HG03135 (cell line): ENCODE measurements at regions not wholly inside any gene's neighbourhood (a gene's known extent, or its start where the extent isn't known, plus 50 kb on each side); places are given as distances from the start of the nearest gene placed in this dataset.

Experiments
- ATAC-seq: cut with Tn5 transposase; IDR thresholded peaks from one replicate; pipeline ENCODE4 v1.9.1; 2021; ENCODE audit warnings: mild to moderate bottlenecking, moderate library complexity; ENCODE audit not compliant: unreplicated experiment

DNA sequence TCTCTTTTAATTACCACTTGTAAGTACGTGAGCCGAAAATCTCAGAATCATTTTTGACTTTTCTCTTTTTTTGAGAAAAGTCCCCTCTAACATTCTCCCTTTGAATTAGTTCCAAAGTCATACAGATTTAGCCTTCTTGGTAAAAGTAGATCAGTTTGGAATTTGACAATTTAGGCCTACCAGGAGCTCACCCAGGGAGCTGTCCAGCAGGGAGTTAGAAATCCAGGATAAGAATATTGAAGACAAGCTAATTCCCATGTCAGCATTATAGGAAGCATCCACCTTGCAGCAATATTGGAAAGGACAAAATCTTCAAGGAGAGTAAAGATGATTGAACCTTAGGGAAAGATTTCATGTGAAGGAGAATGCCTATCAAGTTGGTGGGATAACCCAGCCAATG lies 352.2 kb upstream of the CPEB2 start:
- no peak for ATAC-seq

DNA sequence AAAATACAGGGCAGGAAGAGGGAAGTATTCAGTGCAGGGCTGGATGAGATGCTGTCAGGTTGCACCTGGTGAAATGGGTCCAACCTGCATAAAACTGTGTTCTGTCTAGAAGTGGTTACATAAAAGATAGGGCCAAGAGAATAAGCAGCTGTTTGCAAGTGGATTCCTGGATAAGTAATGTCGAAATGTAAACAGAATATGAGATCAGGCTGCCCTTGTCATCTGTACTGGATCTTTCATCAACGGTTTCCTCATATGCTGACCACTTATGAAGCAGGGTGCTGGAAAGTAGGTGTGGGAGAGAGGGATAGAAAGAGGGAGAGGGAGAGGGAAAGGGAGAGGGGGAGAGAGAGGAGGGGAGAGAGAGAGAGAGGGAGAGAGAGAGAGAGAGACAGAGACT lies 349.8 kb upstream of the CPEB2 start:
- ATAC-seq: no peak

DNA sequence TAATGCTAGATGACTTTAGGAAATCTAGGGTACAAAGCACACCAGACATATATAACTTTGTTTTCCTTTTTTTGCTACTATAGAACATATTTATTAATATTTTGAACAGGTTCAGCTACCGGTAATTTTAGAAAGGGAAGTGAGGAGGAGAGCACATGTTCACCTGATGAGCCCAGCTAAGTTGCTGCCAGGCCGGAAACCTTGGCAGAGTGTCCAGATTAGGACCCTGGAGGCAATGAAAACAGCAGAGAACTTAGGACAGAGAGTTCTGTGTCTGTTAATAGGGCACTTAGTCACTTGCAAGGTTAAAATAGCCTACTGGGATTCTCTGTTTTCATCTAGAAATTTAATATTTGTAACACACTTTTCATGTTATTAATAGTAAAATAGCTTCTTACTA lies 348.9 kb upstream of the CPEB2 start:
- no peak for ATAC-seq

DNA sequence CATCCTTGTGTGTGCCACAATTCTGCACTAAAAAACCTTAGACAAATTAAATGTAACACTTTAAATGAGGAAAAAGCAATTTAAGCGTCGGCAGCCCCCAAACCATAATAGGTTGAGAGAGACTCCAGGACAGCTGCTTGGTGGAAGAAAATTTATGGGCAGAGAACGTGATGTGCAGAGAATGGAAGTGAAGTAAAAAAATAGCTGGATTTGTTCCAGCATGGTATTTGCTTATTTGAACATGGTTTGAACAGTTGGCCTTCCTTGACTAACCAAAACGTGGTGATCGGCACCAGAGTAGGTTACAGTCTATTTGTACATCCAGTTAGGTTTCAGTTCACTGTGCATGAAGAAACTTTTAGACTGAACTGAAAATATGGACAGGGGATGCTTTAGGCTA lies 343.0 kb upstream of the CPEB2 start:
- ATAC-seq: no peak

DNA sequence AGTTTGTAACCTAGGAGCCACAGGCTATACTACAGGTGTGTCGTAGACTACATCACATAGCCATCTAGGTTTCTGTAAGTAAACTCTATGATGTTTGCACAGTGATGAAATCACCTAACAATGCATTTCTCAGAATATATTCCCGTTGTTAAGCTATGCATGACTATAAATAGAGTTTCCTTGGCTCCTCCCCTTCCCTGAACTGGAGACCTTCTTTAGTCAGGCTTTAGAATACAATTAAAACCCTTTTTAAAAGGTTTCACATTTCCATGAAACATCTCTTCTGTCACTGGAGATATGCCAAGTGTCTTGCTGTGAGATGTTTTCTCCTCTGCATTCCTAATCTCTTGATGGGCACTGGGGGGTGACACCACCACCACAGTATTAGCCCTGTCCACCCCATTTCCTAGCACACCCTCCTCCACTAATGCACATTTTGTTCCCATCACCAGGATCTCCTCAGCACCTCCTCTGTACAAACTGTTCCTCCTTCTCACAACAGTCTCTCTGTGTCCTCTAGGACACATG lies 334.6 kb upstream of the CPEB2 start:
- ATAC-seq: no peak

DNA sequence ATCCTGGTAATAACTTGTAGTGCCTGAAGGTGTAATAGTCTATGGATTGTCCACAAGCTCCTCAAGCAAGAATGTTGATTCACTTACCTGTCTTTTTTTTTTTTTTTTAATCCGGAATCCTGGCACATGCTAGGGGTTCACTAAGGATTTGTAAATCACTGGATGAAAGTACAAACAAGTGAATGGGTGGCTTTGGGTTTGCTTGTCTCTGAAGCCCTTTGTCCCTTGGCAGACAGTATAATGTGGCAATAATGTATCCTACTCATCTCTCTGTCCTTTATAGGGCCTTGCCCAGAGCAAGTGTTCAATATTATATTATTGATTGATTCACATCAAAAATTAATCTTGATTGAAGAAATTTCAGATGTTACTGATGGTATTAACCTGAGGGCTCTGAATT lies 334.0 kb upstream of the CPEB2 start:
- no peak for ATAC-seq

DNA sequence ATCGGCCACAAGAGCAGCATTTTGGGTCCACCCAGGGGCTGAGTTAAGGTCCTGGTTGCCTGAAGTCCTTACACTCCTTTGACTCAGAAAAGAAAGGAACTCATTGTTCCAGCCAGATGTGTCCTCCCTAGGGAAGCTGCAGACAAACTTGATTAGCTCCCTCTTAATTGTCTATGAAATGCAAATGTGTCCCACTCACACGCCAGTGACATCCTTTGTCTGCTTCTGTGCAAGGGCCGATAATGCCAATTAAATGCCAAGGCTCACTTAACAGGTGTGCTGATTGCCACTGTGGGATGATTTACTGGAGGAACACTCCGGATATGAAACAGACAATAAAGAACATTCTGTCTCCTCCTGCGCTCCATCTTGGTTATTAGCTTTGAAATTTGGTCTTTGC lies 332.9 kb upstream of the CPEB2 start:
- ATAC-seq: no peak

DNA sequence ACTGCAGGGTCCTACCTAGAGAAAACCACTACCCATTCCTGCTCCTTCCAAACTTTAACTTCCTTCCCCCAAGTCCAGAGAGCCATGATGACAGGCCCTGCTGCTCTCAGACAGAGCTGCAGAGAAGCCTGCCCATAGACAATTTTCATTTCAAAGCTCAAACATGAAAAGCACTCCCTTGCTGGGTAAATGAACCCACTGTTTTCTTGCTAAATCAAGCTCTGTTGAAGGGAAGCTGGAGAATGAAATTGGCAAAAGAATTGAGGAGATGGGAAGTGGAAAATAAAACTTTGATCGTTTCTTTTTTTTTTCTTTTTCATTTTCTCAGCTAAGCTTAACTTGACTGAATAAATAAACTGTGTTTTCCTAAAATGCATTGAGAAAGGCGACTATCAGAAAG lies 331.1 kb upstream of the CPEB2 start:
- no peak for ATAC-seq

DNA sequence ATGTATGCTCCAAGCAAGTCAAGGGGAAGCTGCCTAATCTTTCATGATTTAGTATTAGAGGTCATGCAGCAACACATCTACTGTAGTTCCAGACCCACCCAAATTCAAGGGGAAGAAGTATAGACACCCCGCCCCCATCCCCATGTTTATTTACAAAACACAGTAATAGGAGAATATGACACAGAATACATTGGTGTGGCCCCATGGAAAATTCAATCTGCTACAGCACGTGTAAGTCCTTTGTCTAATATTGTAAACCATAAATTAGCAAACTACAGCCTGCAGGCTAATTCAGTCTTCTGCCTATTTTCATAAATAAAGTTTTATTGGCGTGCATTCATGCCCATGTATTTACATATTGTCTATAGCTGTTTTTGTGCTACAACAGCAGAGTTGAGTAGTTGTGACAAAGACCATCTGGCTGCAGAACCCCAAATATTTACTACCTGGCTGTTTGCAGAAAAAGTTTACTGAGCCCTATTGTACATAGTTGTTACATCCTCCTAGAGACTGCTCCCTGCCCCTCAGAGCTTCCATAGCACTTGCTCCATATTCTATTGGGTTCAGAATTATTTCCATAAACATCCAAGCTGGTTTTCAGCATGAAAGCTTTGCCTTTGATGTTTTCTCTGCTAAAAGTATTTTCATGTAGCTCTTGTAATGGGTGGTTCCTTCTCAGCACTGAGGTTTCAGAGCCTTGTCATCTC lies 326.8 kb upstream of the CPEB2 start:
- ATAC-seq: no peak

DNA sequence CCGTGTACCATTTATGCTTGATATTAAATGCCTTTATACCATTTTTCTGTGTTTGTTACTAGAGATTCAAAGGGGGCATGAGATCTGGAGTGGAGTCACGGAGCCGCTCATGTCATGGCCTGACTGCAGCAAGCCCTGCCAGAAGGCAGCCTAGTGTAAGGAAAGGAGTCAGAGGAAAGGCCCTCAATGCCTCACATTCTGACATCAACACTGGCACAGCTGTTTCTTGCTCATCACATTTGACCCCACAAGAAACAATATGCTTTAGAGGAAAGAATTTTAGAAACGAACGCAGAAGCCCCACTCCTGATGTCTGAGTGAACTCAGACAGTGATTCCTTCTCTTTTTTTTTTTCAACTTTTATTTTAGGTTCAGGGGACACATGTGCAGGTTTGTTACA lies 322.4 kb upstream of the CPEB2 start:
- ATAC-seq: no peak

DNA sequence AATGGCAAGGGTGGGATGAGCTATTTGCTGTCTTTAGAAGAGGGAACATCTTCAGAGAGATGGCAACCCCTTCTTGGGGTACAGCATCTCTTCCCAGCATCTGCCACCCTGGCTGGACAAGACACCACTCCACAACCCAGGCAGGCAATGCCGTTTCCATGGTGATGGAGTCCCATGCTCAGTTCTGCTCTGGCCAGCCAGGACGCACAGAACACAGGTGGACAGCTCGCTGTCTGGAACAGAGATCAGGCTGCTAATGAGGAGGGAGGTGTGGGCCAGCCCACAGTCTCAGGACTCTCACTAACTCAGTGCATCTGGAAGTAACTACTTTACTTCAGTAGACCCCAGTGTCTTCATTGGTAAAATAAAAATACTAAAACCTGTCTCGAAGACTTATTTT lies 321.0 kb upstream of the CPEB2 start:
- ATAC-seq: no peak

DNA sequence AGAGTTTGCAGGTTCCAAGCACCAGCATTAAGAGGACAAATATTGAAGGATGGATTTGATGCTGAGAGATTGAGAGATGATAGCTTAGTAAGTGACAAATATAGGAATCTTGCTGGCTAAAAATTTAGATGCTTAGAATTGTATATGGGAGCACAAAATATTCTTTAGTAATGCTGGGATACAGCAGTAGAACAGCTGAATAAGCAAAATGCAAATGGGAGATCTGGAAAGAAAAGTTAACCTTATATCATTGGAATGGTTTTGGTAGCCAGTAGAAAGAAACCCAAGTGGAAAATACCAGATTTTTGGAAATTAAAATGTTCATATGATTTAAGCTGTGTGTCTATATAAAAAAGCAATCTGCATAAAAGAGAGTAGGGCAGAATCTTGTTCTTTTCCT lies 308.6 kb upstream of the CPEB2 start:
- ATAC-seq: no peak

DNA sequence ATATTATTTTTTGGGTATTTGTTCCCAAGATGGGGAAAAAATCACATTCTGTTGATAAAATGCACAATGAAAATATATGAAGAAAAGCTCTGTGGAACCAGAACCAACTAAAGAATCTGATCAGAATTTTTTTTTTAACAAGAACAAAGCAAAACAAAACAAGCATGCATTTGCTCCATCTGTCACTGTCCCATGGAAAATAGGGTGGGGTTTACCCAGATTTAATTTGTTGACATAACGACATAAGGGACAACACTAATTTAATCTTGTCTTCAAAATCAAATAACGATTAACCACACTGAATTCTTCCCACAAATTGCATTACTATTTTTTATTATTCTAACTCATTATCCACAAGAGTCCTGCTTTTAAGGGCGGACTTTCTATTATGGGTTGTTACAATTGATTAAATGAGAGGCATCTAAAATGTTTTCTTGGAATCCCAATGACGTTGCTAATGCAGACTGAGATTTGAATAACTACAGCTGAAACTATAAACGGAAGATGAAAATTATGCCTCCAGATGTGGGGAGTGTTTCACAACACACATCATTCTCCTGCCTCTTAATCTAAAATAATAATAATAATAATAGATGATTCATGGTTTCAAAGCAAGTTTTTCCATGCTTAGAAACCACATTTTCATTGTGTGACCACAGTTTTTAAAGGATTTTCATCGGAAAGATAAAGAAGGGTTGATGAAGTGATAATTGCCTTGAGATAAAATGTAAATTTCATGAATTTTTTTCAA lies 307.0 kb upstream of the CPEB2 start:
- no peak for ATAC-seq

DNA sequence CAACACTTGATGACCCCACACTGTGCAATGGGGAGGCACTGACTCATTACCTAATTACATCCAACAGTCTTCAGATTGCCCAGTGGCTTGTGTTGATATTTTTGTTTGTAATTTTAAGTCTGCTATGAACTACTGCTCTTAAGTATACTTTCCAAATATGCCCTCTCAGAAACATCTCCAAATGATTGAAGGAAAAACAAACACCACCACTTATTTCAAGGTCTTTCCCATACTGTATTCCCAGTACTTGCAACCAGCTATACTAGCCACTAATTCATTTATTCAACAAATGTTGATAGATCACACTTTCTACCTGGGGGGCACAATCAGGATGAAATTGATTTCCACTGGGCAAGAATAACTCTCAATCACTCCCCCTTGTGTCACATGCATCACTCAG lies 302.2 kb upstream of the CPEB2 start:
- ATAC-seq: no peak

DNA sequence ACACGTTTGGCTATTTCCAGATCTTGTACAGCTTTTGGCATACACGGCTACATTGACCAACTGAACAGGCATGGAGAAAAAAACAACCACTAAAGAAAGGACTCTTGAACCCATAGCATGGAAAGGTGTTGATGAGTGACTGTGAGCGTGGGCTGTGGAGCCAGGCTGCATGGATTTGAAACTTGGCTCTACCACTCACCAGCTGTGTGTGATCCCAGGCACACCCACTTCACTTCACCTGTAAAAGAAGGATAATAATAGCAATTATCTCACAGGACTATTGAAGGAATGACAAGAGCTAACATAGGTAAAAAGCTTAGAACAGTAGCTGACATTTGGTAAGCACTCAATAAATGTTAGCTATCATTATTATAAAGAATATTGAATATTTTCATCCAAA lies 301.7 kb upstream of the CPEB2 start:
- no peak for ATAC-seq

DNA sequence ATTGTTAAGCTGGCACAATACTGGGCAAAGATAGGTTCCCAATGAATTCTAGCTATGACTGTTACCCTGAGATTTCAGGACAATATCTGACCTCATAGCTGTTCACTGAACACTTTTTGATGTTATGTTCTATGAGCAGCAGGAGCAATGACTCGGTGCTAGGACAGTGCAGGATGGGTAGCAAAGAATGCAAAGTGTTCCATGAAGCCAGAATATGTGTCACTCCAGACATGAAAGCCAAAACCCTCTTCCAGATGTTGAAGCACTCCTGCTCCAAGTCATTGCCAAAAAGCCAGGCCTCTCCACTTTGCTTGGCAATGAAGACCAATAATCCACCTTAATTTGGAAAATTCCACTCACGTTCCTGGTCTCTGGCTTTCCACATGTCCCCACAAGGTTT lies 300.9 kb upstream of the CPEB2 start:
- no peak for ATAC-seq

DNA sequence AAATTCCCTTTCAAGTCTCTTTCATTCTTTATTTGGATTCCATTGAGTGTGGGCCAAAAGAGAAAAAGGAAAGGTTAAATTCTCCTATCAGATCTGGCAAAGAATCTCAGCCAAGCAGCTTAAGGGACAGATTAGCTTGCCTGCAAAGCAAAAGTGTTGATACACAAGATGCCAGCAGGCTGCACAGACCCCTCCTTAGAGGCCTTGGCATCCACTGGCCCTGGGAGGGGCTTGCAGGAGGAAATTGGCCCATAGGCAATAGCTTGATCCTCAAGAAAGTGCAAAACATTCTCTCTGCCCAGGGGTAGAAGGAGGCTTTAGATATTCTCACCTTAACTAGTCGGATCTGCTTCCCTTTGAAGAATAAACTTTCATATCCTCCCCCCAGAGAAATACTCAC lies 300.4 kb upstream of the CPEB2 start:
- ATAC-seq: no peak

DNA sequence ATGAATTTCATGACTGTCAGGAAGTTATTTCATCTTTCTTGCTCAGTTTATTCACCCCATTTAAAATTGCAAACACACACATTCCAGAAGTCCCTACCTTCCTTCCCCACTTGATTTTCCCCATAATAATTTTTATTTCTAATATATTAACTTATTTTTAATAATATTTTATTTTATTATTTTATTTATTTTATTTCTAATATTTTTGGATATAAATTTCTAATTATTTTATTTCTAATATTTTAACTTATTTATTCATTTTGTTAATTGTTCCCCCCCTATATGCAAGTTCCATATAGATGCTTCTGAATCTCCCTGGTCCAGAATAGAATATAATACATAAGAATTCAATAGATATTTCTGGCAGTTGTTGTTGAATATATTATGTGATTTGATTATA lies 293.7 kb upstream of the CPEB2 start:
- no peak for ATAC-seq

DNA sequence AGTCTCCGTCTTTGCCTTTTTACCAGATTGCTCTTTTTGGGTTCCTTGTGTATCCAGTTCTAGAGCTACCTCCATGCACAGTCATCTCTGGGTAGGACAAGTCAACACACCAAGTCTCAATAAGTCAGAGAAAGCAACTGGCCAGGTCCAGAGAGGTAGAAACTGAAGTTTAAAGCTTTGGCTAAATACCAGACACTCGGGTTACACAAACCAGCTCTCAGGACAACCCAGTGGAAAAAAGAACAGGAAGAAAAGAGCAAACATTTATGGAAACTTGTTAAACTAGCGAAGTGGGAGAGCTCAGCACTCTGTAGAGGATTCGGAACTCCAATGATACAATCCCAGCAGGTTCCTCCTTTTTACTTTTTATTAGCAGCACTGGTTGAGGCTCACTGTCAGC lies 291.0 kb upstream of the CPEB2 start:
- no peak for ATAC-seq

DNA sequence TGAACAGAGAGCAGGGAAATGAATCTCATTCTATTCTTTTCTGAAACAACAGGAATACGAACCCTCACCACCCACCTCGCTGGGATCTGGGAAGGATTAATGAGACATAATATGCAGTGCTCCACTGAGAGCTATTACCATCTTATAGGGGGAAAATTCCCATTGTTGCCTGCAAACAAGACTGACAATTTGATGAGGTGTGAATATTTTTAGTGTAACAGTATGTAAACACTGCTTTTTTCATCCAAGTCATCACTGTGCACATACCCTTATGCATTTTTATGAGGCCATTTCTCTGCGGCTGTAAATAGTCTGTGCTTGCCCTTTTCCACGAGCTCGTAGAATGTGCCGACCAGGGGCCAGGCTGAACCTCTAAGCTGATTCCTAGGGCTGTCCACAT lies 285.6 kb upstream of the CPEB2 start:
- no peak for ATAC-seq

DNA sequence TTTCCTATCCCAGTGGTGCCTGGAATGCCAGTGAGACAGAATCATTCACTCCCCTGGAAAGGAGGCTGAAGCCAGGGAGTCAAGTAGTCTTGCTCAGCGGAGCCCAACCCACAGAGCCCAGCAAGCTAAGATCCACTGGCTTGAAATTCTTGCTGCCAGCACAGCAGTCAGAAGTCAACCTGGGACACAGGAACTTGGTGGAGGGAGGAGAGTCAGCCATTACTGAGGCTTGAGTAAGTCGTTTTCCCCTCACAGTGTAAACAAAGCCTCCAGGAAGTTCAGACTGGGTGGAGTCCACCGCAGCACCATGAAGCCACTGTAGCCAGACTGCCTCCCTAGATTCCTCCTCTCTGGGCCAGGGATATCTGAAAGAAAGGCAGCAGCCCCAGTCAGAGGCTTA lies 283.2 kb upstream of the CPEB2 start:
- no peak for ATAC-seq

DNA sequence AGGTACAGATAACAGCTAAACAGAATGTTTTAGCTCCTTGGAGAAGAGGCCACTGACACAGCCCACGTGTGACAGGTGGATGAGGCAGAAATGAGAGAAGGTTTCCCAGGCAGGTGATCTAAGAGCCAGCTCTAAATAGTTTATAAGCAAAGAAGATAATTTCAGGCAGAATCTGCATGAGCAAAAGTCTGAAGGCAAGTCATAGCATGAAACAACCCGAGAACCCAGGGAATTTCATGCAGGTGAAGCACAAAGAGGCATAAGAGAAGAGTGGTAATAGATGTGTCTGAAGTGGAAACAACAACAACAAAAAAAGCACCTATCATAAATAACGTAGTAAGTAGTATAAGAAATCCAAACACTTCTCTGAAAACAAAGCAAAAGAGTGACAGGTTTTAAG lies 275.8 kb upstream of the CPEB2 start:
- ATAC-seq: no peak
